HG02943 (cell line): ENCODE measurements at regions not wholly inside any gene's neighbourhood (a gene's known extent, or its start where the extent isn't known, plus 50 kb on each side); places are given as distances from the start of the nearest gene placed in this dataset.
"Not testable (repeated sequence)": the region's sequence is repeated elsewhere in the genome, so short reads cannot be mapped to it uniquely, and the experiment has no call there.

Experiments used
- ATAC-seq: cut with Tn5 transposase; IDR thresholded peaks from one replicate; pipeline ENCODE4 v1.9.1; 2021; ENCODE audit warnings: mild to moderate bottlenecking, low read depth, moderate library complexity; ENCODE audit not compliant: unreplicated experiment

- ATAC-seq: no peak
Measured at GRCh38 chr1:232153652-232154051, 476.3 kb downstream of the SIPA1L2 start.

- no peak for ATAC-seq
Measured at GRCh38 chr1:232150770-232151548, 479.0 kb downstream of the SIPA1L2 start.

GRCh38 chr1:232149287-232150201 lies 480.4 kb downstream of the SIPA1L2 start:
- no peak for ATAC-seq

- ATAC-seq: no peak
Measured at GRCh38 chr1:232147215-232147614, 482.7 kb downstream of the SIPA1L2 start.

- no peak for ATAC-seq
Measured at GRCh38 chr1:232146514-232146913, 483.4 kb downstream of the SIPA1L2 start.

GRCh38 chr1:232145768-232146167 lies 484.2 kb downstream of the SIPA1L2 start:
- no peak for ATAC-seq

- ATAC-seq: no peak
Measured at GRCh38 chr1:232144696-232145230, 485.2 kb downstream of the SIPA1L2 start.

GRCh38 chr1:232143315-232143886 lies 486.5 kb downstream of the SIPA1L2 start:
- ATAC-seq: no peak

- ATAC-seq: no peak
Measured at GRCh38 chr1:232142403-232143314, 487.3 kb downstream of the SIPA1L2 start.

- ATAC-seq: not testable (repeated sequence)
Measured at GRCh38 chr1:232141167-232141448, 488.8 kb downstream of the SIPA1L2 start.

- no peak for ATAC-seq
Measured at GRCh38 chr1:232140419-232141166, 489.3 kb downstream of the SIPA1L2 start.

- no peak for ATAC-seq
Measured at GRCh38 chr1:232139444-232139843, 490.5 kb downstream of the SIPA1L2 start.

GRCh38 chr1:232138044-232138443 lies 491.9 kb downstream of the SIPA1L2 start:
- no peak for ATAC-seq

GRCh38 chr1:232137066-232137465 lies 492.9 kb downstream of the SIPA1L2 start:
- no peak for ATAC-seq

- no peak for ATAC-seq
Measured at GRCh38 chr1:232136136-232136535, 493.8 kb downstream of the SIPA1L2 start.

GRCh38 chr1:232134365-232134764 lies 495.6 kb downstream of the SIPA1L2 start:
- no peak for ATAC-seq

GRCh38 chr1:232132572-232132971 lies 497.4 kb downstream of the SIPA1L2 start:
- ATAC-seq: no peak

- ATAC-seq: no peak
Measured at GRCh38 chr1:232131715-232132391, 498.1 kb downstream of the SIPA1L2 start.
